NT2/D1 (cell line): ENCODE measurements at regions not wholly inside any gene's neighbourhood (a gene's known extent, or its start where the extent isn't known, plus 50 kb on each side); places are given as distances from the start of the nearest gene placed in this dataset.

Source experiments
- YY1 ChIP-seq: IDR thresholded peaks from 2 replicates; pipeline ENCODE4 v1.6.1; 2011; ENCODE audit not compliant: insufficient read length, insufficient read depth
- ZNF274 ChIP-seq: IDR thresholded peaks from 2 replicates; pipeline ENCODE4 v1.6.1; 2011; ENCODE audit warnings: mild to moderate bottlenecking, low read depth, low read length

DNA sequence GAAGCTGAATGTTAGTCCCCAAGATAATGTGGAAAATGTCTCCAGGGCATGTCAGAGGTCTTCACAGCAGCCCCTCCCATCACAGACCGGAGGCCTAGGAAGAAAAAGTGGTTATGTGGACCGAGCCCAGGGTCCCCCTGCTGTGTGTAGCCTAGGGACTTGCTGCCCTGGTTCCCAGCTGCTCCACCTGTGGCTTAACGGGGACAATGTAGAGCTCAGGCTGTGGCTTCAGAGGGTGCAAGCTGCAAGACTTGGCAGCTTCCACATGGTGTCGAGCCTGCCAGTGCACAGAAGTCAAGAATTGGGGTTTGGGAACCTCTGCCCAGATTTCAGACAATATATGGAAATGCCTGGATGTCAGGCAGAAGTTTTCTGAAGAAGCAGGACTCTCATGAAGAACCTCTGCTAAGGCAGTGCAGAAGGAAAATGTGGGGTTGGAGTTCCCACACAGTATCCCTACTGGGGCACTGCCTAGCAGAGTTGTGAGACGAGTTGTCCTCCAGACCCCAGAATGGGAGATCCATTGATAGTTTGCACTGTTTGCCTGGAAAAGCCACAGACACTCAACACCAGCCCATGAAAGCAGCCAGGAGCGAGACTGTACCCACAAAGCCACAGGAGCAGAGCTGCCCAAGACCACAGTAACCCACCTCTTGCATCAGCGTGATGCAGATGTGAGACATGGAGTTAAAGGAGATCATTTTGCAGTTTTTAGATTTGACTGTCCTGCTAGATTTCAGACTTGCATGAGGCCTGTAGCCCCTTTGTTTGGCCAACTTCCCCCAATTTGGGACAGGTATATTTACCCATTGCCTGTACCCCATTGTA lies 204.9 kb downstream of the MRPL39 start:
- no peak for TF ChIP-seq YY1
- TF ChIP-seq ZNF274, result no peak
